DOHH2 (cell line): ENCODE measurements at regions not wholly inside any gene's neighbourhood (a gene's known extent, or its start where the extent isn't known, plus 50 kb on each side); places are given as distances from the start of the nearest gene placed in this dataset.

ENCODE experiments used
- EZH2phosphoT487 ChIP-seq: fragments of 200-600 bp; sonication (generic); IDR thresholded peaks from 2 replicates; pipeline ENCODE4 v1.6.1; 2017; ENCODE audit warnings: borderline replicate concordance, mild to moderate bottlenecking, antibody characterized with exemption, low read length, moderate library complexity, mixed read lengths
- TF ChIP-seq, protein P1 (sequence below): fragments of 200-600 bp; sonication (generic); IDR thresholded peaks from one replicate; pipeline ENCODE4 v1.5.1; 2014; ENCODE audit warnings: antibody characterized with exemption, mild to moderate bottlenecking, low read depth, low read length; ENCODE audit not compliant: poor library complexity, severe bottlenecking

DNA sequence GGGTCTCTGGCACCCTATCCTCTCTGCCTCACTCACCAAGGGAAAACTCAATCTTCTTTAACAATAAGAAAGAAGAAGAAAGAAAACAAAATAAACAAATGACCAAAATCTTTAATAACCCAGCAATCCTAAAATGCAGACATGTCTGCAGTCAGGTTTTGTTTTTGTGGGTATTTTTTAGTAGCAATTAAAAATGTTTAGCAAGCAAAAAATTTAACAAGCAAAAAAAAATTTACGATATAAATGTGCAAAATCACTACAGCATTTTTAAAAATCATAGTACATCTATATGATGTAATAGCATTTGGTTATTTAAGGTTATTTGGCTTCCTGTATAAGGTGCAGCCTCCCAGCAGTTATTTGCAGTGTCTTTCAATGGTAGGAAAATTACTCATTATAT lies 151.3 kb upstream of the MAP3K1 start:
- TF ChIP-seq, protein P1, sequence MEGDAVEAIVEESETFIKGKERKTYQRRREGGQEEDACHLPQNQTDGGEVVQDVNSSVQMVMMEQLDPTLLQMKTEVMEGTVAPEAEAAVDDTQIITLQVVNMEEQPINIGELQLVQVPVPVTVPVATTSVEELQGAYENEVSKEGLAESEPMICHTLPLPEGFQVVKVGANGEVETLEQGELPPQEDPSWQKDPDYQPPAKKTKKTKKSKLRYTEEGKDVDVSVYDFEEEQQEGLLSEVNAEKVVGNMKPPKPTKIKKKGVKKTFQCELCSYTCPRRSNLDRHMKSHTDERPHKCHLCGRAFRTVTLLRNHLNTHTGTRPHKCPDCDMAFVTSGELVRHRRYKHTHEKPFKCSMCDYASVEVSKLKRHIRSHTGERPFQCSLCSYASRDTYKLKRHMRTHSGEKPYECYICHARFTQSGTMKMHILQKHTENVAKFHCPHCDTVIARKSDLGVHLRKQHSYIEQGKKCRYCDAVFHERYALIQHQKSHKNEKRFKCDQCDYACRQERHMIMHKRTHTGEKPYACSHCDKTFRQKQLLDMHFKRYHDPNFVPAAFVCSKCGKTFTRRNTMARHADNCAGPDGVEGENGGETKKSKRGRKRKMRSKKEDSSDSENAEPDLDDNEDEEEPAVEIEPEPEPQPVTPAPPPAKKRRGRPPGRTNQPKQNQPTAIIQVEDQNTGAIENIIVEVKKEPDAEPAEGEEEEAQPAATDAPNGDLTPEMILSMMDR = no peak
- TF ChIP-seq EZH2phosphoT487 = no peak
